CD14-positive monocyte (primary cell): ENCODE measurements at regions not wholly inside any gene's neighbourhood (a gene's known extent, or its start where the extent isn't known, plus 50 kb on each side); places are given as distances from the start of the nearest gene placed in this dataset.

Source experiments
- DNase-seq, 3 donors: peaks; one replicate each; pipeline ENCODE4 v3.0.0-alpha.2; 2011 to 2022
- H2AFZ ChIP-seq: 2 replicates; pipeline ENCODE4 v1.6.0; 2012; ENCODE audit warnings: mild to moderate bottlenecking, low read depth, low read length, inconsistent platforms; ENCODE audit not compliant: insufficient read depth, poor library complexity, severe bottlenecking
- H3K27ac ChIP-seq, 2 donors: 1 replicate in 1 of 2; 2 replicates in 1 of 2; pipeline ENCODE4 v1.5.1; 2012 to 2013; ENCODE audit warnings: low read length in 2 of 2, control low read depth in 1 of 2, inconsistent platforms in 1 of 2, low read depth in 1 of 2, mild to moderate bottlenecking in 1 of 2
- H3K27me3 ChIP-seq, 2 donors: one replicate each; pipeline versions ENCODE4 v1.6.0 to v1.6.1; 2011 to 2013; ENCODE audit warnings: low read length in 2 of 2; ENCODE audit not compliant: control insufficient read depth in 2 of 2, insufficient read depth in 2 of 2
- H3K36me3 ChIP-seq, 2 donors: replicated peaks in 1 of 2; 1 replicate in 1 of 2; 2 replicates in 1 of 2; pipeline versions ENCODE4 v1.5.1 to v1.6.1; 2012 to 2013; ENCODE audit warnings: low read length in 2 of 2, control low read depth in 1 of 2, inconsistent platforms in 1 of 2, mild to moderate bottlenecking in 1 of 2; ENCODE audit not compliant: insufficient read depth in 2 of 2, control insufficient read depth in 1 of 2
- H3K4me1 ChIP-seq, 2 donors: 1 replicate in 1 of 2; 2 replicates in 1 of 2; pipeline versions ENCODE4 v1.5.1 to v1.6.1; 2012 to 2013; ENCODE audit warnings: low read length in 2 of 2, control low read depth in 1 of 2, inconsistent platforms in 1 of 2, mild to moderate bottlenecking in 1 of 2, moderate library complexity in 1 of 2; ENCODE audit not compliant: insufficient read depth in 2 of 2, control insufficient read depth in 1 of 2
- H3K4me2 ChIP-seq: replicated peaks from 2 replicates; pipeline ENCODE3; 2012; ENCODE audit warnings: low read length, moderate library complexity, mild to moderate bottlenecking; ENCODE audit not compliant: poor library complexity, severe bottlenecking; ENCODE audit errors: extremely low read depth
- H3K4me3 ChIP-seq, 3 experiments: fragments of 200-600 bp in 1 of 3; sonication (generic) in 1 of 3; replicated peaks in 1 of 3; 1 replicate in 2 of 3; 2 replicates in 1 of 3; pipeline ENCODE4 v1.5.1; 2011 to 2013; ENCODE audit warnings: low read length in 3 of 3, mild to moderate bottlenecking in 3 of 3, control low read depth in 2 of 3, low read depth in 2 of 3, inconsistent platforms in 1 of 3, moderate library complexity in 1 of 3
- H3K79me2 ChIP-seq: 2 replicates; pipeline ENCODE4 v1.6.0; 2012; ENCODE audit warnings: mild to moderate bottlenecking, control low read depth, inconsistent platforms, low read length, moderate library complexity; ENCODE audit not compliant: insufficient read depth
- H3K9ac ChIP-seq: 2 replicates; pipeline ENCODE4 v1.6.0; 2017; ENCODE audit warnings: low read length, mild to moderate bottlenecking; ENCODE audit not compliant: insufficient read depth, poor library complexity, severe bottlenecking
- H3K9me3 ChIP-seq, 2 donors: replicated peaks in 1 of 2; 1 replicate in 1 of 2; 2 replicates in 1 of 2; pipeline versions ENCODE4 v1.5.1 to v1.6.1; 2012 to 2013; ENCODE audit warnings: low read length in 2 of 2, control low read depth in 1 of 2; ENCODE audit not compliant: control insufficient read depth in 1 of 2, insufficient read depth in 1 of 2
- H4K20me1 ChIP-seq: 2 replicates; pipeline ENCODE4 v1.6.0; 2012; ENCODE audit warnings: mild to moderate bottlenecking, low read length, control low read depth, moderate library complexity; ENCODE audit not compliant: insufficient read depth
- H3K27ac Mint-ChIP-seq, 7 donors: one replicate each; pipeline ENCODE4 v1.8.0; 2020; ENCODE audit warnings: mild to moderate bottlenecking in 7 of 7, mixed read lengths in 7 of 7, moderate library complexity in 6 of 7, inconsistent platforms in 2 of 7
- H3K27me3 Mint-ChIP-seq, 3 donors: one replicate each; pipeline ENCODE4 v1.8.0; 2021 to 2022; ENCODE audit warnings: low read depth in 3 of 3, mild to moderate bottlenecking in 3 of 3, mixed read lengths in 3 of 3, moderate library complexity in 3 of 3, inconsistent platforms in 1 of 3
- H3K36me3 Mint-ChIP-seq, 2 donors: one replicate each; pipeline ENCODE4 v1.8.0; 2020; ENCODE audit warnings: mixed read lengths in 2 of 2, inconsistent platforms in 1 of 2, mild to moderate bottlenecking in 1 of 2
- H3K4me1 Mint-ChIP-seq: one replicate; pipeline ENCODE4 v1.8.0; 2020; ENCODE audit warnings: mild to moderate bottlenecking, mixed read lengths
- H3K4me3 Mint-ChIP-seq, 2 donors: one replicate each; pipeline ENCODE4 v1.8.0; 2020; ENCODE audit warnings: mild to moderate bottlenecking in 2 of 2, mixed read lengths in 2 of 2, moderate library complexity in 1 of 2
- H3K9me3 Mint-ChIP-seq, 7 donors: one replicate each; pipeline ENCODE4 v1.8.0; 2020 to 2022; ENCODE audit warnings: mixed read lengths in 7 of 7, mild to moderate bottlenecking in 6 of 7, moderate library complexity in 6 of 7, inconsistent platforms in 2 of 7
- WGBS: methylation state at CpG from one replicate; pipeline ENCODE4 v1.1.5; 2013; ENCODE audit warnings: missing lambda C conversion rate; ENCODE audit not compliant: insufficient coverage; 5-methylcytosine and 5-hydroxymethylcytosine counted together
- intact Hi-C, 2 donors: fragments of 100-400 bp; cut with micrococcal nuclease; formaldehyde crosslinking; loops; one replicate each; pipeline versions ENCODE4 v1.15.0 to v1.15.1; 2023
- TF ChIP-seq, protein P1 (sequence below): fragments of 200-600 bp; IDR thresholded peaks from one replicate; pipeline ENCODE4 v1.8.0; 2022; ENCODE audit warnings: antibody characterized with exemption, mild to moderate bottlenecking

DNA sequence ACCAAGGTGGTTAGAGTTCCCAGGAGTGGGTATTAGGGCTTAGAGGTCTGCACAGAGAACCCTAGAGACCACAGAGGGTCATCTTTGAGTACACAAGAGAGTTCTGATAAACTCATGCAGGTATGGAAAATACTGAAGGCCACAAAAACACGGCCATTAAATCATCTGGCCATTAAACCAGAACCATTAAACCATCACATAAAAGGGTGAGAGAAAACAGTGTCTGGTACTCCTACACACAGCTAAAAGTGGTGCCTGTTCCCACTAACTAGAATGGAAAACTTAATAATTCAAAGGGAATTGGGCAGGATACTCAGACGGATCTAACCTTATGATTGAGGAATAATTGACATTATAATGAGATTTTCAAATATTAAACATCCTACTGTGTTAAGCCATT, 679.4 kb downstream of the TNS3 start:
- Histone ChIP-seq H3K4me2 (no peak overlapping the region), H3K4me3 (no peak overlapping the region), H3K9me3 (peaks cover 10 to 12% of the 10 kb centered on the region in 2 donors), H3K36me3 (no peaks in the 10 kb centered on the region), H3K4me1 (no peaks in the 10 kb centered on the region), H4K20me1 (no peaks in the 10 kb centered on the region), H3K27me3 (no peaks in the 10 kb centered on the region), H3K27ac (no peak overlapping the region), H3K9ac (no peak overlapping the region), H3K79me2 (no peaks in the 10 kb centered on the region), H2AFZ (no peak overlapping the region)
- intact Hi-C loops: no loop called here
- TF ChIP-seq, protein P1, sequence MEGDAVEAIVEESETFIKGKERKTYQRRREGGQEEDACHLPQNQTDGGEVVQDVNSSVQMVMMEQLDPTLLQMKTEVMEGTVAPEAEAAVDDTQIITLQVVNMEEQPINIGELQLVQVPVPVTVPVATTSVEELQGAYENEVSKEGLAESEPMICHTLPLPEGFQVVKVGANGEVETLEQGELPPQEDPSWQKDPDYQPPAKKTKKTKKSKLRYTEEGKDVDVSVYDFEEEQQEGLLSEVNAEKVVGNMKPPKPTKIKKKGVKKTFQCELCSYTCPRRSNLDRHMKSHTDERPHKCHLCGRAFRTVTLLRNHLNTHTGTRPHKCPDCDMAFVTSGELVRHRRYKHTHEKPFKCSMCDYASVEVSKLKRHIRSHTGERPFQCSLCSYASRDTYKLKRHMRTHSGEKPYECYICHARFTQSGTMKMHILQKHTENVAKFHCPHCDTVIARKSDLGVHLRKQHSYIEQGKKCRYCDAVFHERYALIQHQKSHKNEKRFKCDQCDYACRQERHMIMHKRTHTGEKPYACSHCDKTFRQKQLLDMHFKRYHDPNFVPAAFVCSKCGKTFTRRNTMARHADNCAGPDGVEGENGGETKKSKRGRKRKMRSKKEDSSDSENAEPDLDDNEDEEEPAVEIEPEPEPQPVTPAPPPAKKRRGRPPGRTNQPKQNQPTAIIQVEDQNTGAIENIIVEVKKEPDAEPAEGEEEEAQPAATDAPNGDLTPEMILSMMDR: no peak
- H3K4me1 Mint-ChIP-seq: no peaks in the 10 kb centered on the region
- no CpG with 5 or more reads among the region's 2 CpGs for WGBS
- H3K4me3 Mint-ChIP-seq: no peak overlapping the region
- peaks cover 0 to 2% (median 0%) of the 10 kb centered on the region in 3 donors for H3K27me3 Mint-ChIP-seq
- H3K27ac Mint-ChIP-seq: no peak overlapping the region
- DNase-seq: no peak
- H3K9me3 Mint-ChIP-seq: peaks cover 0 to 11% (median 7%) of the 10 kb centered on the region in 7 donors
- no peaks in the 10 kb centered on the region for H3K36me3 Mint-ChIP-seq

DNA sequence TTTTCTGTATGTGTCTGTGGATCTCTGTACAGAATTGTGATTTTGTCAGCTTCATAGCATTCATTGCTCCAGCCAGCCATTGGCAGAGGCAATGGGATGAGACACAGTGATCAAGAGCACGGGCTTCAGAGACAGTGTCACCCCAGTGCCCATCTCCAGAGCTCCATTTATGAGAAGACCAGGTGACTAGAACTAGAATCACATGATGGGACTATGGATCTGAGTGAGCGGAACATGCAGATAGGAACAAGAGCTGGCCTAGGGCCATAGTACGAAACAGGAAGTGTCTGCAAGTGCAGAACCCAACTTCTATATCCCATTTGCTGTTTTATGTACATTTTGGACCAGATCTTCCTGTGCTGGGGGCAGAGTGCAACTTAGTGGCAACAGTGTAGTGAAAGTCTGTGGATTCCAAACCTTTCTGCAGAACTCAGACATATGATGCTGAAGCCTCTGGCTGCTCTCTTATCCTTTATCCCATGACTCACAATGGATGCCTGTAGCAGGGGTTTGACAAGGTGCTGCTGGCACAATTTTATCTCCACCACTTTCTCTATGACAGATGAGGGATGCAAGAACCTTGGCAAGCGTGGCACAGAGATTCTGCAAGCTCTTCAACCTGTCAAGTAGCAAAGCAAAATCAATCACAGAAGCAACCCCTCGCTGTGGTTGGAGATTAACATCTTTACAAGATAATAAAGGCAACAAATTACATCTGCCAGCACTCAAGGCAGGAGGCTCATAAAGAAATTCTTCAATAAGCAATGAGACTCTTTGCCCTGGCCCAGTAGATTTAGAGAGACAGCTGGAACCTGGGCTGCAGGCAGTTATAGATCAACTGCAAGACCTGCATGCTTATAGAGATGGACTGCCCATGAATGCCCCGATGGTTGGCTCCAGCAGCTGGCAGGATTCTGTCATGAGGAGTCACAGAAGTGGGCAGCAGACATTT, 681.3 kb downstream of the TNS3 start:
- no peak overlapping the region for H3K4me2 ChIP-seq
- Mint-ChIP-seq H3K4me3 (no peak overlapping the region), H3K4me1 (no peaks in the 10 kb centered on the region), H3K27me3 (peaks cover 0 to 2% (median 0%) of the 10 kb centered on the region in 3 donors), H3K9me3 (peaks cover 0 to 17% (median 7%) of the 10 kb centered on the region in 7 donors), H3K36me3 (no peaks in the 10 kb centered on the region), H3K27ac (no peak overlapping the region)
- no peak for DNase-seq
- H3K4me3 ChIP-seq: no peak overlapping the region
- H3K4me1 ChIP-seq: no peaks in the 10 kb centered on the region
- no peaks in the 10 kb centered on the region for H4K20me1 ChIP-seq
- no peaks in the 10 kb centered on the region for H3K27me3 ChIP-seq
- no peak overlapping the region for H3K27ac ChIP-seq
- peaks cover 12 to 16% of the 10 kb centered on the region in 2 donors for H3K9me3 ChIP-seq
- intact Hi-C loops: no loop called here
- H3K36me3 ChIP-seq: no peaks in the 10 kb centered on the region
- 75% methylated on average over 2 of the region's 6 CpGs for WGBS
- no peak overlapping the region for H2AFZ ChIP-seq
- TF ChIP-seq, protein P1: no peak
- H3K9ac ChIP-seq: no peak overlapping the region
- no peaks in the 10 kb centered on the region for H3K79me2 ChIP-seq
